Smooth muscle cell (in vitro differentiated cells): ENCODE measurements at regions not wholly inside any gene's neighbourhood (a gene's known extent, or its start where the extent isn't known, plus 50 kb on each side); places are given as distances from the start of the nearest gene placed in this dataset.

ENCODE experiments used
- DNase-seq: peaks from one replicate; lab custom pipeline; 2025; ENCODE audit not compliant: unreplicated experiment; lab: John Stamatoyannopoulos, UW
- H2AFZ ChIP-seq: fragments of 200-600 bp; sonication (generic); 2 replicates; pipeline ENCODE4 v1.6.0; 2016; ENCODE audit warnings: antibody characterized with exemption, low read depth, mild to moderate bottlenecking
- H3F3A ChIP-seq: fragments of 200-600 bp; sonication (generic); 2 replicates; pipeline ENCODE4 v1.6.0; 2017; ENCODE audit warnings: antibody characterized with exemption, low read depth
- H3K27ac ChIP-seq: fragments of 200-600 bp; sonication (generic); 2 replicates; pipeline ENCODE4 v1.5.1; 2016; ENCODE audit warnings: low read depth, mild to moderate bottlenecking
- H3K27me3 ChIP-seq: fragments of 200-600 bp; sonication (generic); 2 replicates; pipeline ENCODE4 v1.6.1; 2016; ENCODE audit warnings: low read depth, mild to moderate bottlenecking
- H3K36me3 ChIP-seq: fragments of 200-600 bp; sonication (generic); 2 replicates; pipeline ENCODE4 v1.5.1; 2016; ENCODE audit warnings: low read depth
- H3K4me1 ChIP-seq: fragments of 200-600 bp; sonication (generic); 2 replicates; pipeline ENCODE4 v1.5.1; 2016; ENCODE audit warnings: low read depth
- H3K4me2 ChIP-seq: fragments of 200-600 bp; sonication (generic); 2 replicates; pipeline ENCODE4 v1.6.0; 2016; ENCODE audit warnings: mild to moderate bottlenecking
- H3K4me3 ChIP-seq: fragments of 200-600 bp; sonication (generic); 2 replicates; pipeline ENCODE4 v1.5.1; 2016; ENCODE audit warnings: mild to moderate bottlenecking
- H3K79me2 ChIP-seq: fragments of 200-600 bp; sonication (generic); 2 replicates; pipeline ENCODE4 v1.6.0; 2016; ENCODE audit warnings: low read depth, mild to moderate bottlenecking
- H3K9ac ChIP-seq: fragments of 200-600 bp; sonication (generic); 2 replicates; pipeline ENCODE4 v1.6.0; 2016; ENCODE audit warnings: low read depth
- H3K9me3 ChIP-seq: fragments of 200-600 bp; sonication (generic); replicated peaks from 2 replicates; pipeline ENCODE4 v1.5.1; 2016; ENCODE audit warnings: low read depth
- H4K20me1 ChIP-seq: fragments of 200-600 bp; sonication (generic); 2 replicates; pipeline ENCODE4 v1.6.0; 2016; ENCODE audit warnings: low read depth
- CTCF ChIP-seq: fragments of 200-600 bp; sonication (generic); IDR thresholded peaks from 2 replicates; pipeline ENCODE4 v1.5.1; 2017; ENCODE audit warnings: borderline replicate concordance, mild to moderate bottlenecking, antibody characterized with exemption; ENCODE audit not compliant: insufficient read depth, poor library complexity, severe bottlenecking
- WGBS: methylation state at CpG from one replicate; pipeline ENCODE4 v1.1.7; 2016; ENCODE audit warnings: low lambda C conversion rate; 5-methylcytosine and 5-hydroxymethylcytosine counted together

- H3K4me1 ChIP-seq = peaks cover 5% of the 10 kb centered on the region
- no peak overlapping the region for H3K27ac ChIP-seq
- no peaks in the 10 kb centered on the region for H3K9me3 ChIP-seq
- no peaks in the 10 kb centered on the region for H3F3A ChIP-seq
- H3K79me2 ChIP-seq = no peaks in the 10 kb centered on the region
- no peak overlapping the region for H3K4me3 ChIP-seq
- H3K27me3 ChIP-seq = no peaks in the 10 kb centered on the region
- DNase-seq = no peak
- H2AFZ ChIP-seq = no peak overlapping the region
- H3K4me2 ChIP-seq = no peak overlapping the region
- TF ChIP-seq CTCF = no peak
- no peaks in the 10 kb centered on the region for H3K36me3 ChIP-seq
- H4K20me1 ChIP-seq = no peaks in the 10 kb centered on the region
- 52% methylated on average over 7 of the region's 7 CpGs for WGBS
- no peak overlapping the region for H3K9ac ChIP-seq
Observed at GRCh38 chr5:36491856-36492255, 114.5 kb upstream of the SLC1A3 start.

- no peaks in the 10 kb centered on the region for H3K36me3 ChIP-seq
- no peak overlapping the region for H2AFZ ChIP-seq
- no peaks in the 10 kb centered on the region for H3F3A ChIP-seq
- no peaks in the 10 kb centered on the region for H3K9me3 ChIP-seq
- no peaks in the 10 kb centered on the region for H3K27me3 ChIP-seq
- no peaks in the 10 kb centered on the region for H4K20me1 ChIP-seq
- TF ChIP-seq CTCF = no peak
- H3K79me2 ChIP-seq = no peaks in the 10 kb centered on the region
- 69% methylated on average over 2 of the region's 2 CpGs for WGBS
- H3K9ac ChIP-seq = no peak overlapping the region
- H3K4me3 ChIP-seq = no peak overlapping the region
- no peak for DNase-seq
- no peak overlapping the region for H3K4me2 ChIP-seq
- no peak overlapping the region for H3K27ac ChIP-seq
- peaks cover 5% of the 10 kb centered on the region for H3K4me1 ChIP-seq
Observed at GRCh38 chr5:36492984-36493654, 113.3 kb upstream of the SLC1A3 start.

- Histone ChIP-seq H3K4me3 (no peak overlapping the region), H4K20me1 (no peaks in the 10 kb centered on the region), H3K27ac (no peak overlapping the region), H3K9me3 (no peaks in the 10 kb centered on the region), H3K36me3 (no peaks in the 10 kb centered on the region), H3K4me2 (no peak overlapping the region), H3F3A (no peaks in the 10 kb centered on the region), H3K27me3 (no peaks in the 10 kb centered on the region), H2AFZ (no peak overlapping the region), H3K79me2 (no peaks in the 10 kb centered on the region), H3K4me1 (peaks cover 5% of the 10 kb centered on the region), H3K9ac (no peak overlapping the region)
- WGBS = 89% methylated on average over 1 of the region's 1 CpG
- no peak for DNase-seq
- TF ChIP-seq CTCF = no peak
Observed at GRCh38 chr5:36494028-36494427, 112.4 kb upstream of the SLC1A3 start.

- H3K4me2 ChIP-seq = no peak overlapping the region
- H2AFZ ChIP-seq = no peak overlapping the region
Observed at GRCh38 chr5:36494841-36495601, 111.4 kb upstream of the SLC1A3 start.

More at GRCh38 chr5:36494841-36495601, 111.4 kb upstream of the SLC1A3 start:
- DNase-seq = no peak
- TF ChIP-seq CTCF = no peak
- Histone ChIP-seq H4K20me1 (no peaks in the 10 kb centered on the region), H3K4me3 (no peak overlapping the region), H3K27ac (no peak overlapping the region), H3K4me1 (peaks cover 5% of the 10 kb centered on the region), H3K79me2 (no peaks in the 10 kb centered on the region), H3F3A (no peaks in the 10 kb centered on the region), H3K27me3 (no peaks in the 10 kb centered on the region), H3K9ac (no peak overlapping the region), H3K9me3 (no peaks in the 10 kb centered on the region), H3K36me3 (no peaks in the 10 kb centered on the region)
- 91% methylated on average over 6 of the region's 6 CpGs for WGBS
